Stimulated activated CD4-positive, alpha-beta T cell treated with anti-CD3 and anti-CD28 coated beads, Interleukin-12 subunit alpha, Interleukin-12 subunit beta, amount 100 ng/mL, for 48 hours (primary cell): ENCODE measurements at regions not wholly inside any gene's neighbourhood (a gene's known extent, or its start where the extent isn't known, plus 50 kb on each side); places are given as distances from the start of the nearest gene placed in this dataset.
"Not testable (repeated sequence)": the region's sequence is repeated elsewhere in the genome, so short reads cannot be mapped to it uniquely, and the experiment has no call there.

ENCODE experiments used
- DNase-seq, 3 donors: peaks; one replicate each; pipeline ENCODE4 v3.0.0-alpha.2; 2020; ENCODE audit warnings: low read depth in 2 of 3, low spot score in 1 of 3

DNA sequence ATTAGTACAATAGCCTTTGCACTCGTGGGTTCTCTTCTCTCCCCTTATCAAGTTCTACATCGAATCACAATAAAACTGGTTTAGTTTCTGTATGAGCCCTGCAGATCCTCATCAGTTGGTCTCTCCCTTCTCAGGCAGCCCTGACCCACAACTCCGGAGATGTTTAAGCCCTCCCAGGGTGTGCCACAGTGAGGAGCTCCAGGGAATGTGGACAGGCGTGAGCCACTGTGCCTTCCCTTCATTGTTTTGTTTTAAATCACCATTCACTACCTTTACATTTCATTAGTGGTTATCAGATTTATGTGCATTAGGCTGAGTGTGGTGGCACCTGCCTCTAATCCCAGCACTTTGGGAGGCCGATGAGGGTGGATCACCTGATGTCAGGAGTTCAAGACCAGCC is 133.2 kb downstream of the LARP7 start:
- DNase-seq = no peak

DNA sequence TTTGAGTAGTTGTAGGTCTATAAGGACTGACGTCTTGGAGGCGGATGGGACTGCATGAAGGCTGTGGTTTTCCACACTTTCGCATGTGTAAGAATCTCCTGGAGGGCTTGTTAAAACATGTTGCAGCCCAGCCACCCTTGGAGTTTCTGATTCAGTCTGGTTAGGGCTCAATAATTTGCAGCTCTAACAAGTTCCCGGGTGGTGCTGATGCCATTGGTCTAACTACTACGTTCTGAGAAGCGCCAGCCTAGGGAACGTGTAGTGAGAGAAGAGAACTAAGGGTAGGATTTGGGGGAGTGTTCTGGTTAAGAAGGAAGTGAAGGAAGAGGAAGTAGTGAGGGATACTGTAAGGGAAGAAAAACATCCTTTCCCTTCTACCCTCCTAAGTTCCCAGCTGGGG is 138.9 kb downstream of the LARP7 start:
- no peak for DNase-seq

DNA sequence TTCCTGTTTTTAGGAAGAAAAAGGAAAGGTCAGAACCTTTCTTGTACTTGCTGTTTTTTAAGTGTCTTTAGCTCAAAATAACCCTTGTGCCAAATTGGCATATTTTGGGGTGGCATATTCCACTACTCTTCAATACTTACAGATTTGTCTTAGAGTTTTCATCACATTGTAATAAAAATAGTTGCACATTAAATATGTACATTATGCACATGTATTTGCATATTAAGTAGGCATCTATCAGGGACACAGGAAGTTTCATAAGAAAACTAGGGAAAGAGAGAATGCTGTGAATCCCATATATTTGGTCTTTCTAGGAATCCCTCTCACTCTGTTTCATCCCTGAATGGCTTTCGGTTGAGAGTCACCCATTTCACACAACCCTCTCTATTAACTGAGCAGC is 139.6 kb downstream of the LARP7 start:
- no peak for DNase-seq

DNA sequence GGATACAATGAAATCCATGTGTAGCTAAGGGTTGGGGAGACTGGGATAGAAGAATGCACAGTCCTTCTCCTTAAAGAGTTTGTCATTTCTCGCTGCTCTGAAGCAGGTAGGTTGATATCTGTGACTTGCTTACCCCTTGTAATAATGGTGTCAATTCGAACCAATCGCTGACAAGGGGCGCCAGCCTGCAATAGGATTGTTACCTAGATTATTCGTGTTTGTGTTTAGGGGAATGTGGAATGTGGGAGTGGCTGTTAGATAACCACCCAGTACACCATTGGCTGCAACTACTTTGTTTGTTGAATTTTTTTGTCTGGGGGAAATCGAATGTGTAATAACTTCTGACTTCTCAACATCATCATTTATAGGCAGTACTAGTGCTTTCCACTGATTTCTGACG is 141.6 kb downstream of the LARP7 start:
- DNase-seq = no peak

DNA sequence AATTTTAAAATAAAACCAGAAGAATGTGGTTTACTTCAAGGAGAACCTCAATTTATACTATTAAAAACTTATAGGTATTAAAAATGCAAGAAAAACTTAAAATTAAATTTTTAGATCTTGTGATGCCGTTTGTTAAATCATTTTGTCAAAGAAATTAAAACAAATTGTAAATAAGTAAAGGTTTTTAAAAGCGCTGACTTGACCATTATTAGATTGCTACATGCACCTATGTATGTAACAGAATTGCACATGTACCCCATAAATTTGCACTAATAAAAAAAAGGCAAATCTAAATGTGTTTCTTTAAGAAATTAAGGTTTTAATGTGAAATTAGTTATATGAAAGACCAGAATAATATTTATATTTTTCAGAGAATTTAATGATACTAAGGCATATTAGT is 156.1 kb downstream of the LARP7 start:
- no peak for DNase-seq

DNA sequence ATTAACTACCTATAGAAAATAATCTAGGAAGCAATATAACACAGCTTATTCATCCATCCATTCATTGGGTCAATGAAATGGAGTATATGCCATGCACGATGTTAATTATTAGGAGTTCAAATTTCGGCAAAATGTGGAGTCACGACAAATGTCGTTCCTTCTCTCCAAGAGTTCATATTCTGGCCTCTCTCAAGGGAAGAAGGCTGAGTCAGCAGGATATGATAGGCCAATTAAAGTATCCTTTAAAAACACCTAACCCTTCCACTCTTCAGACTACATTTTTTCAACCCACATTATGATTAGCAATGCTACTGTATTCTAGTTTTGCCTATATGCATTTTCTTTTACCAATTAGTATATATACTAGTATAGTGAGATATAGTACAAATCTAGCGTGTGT is 163.1 kb downstream of the LARP7 start:
- DNase-seq = no peak

DNA sequence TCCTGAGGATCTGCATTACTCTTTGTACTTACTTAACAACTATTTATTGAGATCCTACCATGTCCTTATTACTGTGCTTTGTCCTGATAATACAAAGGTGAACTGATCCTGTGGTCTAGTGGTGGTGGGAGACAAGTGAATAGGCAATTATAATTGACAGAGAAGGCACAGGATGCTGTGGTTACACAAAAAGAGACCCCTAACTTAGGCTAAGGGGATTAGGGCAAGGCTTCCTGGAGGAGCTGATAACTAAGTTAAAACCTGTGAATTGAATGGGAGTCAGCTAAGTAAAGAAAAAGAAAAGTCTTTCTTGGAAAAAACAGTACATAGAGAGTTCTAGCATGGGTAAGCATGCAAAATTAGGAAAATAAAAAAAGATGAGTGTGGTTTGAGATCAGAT is 164.4 kb downstream of the LARP7 start:
- DNase-seq = no peak

DNA sequence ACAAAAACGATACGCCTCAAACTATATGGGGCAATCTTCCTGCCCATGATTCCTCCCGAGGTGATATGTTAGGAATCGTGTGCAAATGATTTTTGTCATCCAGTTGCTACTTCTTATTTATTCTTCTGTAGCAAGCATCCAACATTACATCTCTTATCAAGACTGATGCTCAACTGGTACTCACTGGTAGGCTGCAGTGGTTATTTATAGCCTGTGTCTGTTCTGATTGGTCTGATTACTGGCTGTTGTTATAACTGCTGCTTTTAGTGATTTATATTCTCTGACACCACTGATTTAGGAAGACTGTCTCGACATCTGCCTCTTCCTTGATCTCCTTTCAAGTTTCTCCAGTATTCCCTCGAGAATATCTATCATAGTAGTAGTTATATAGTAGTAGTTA is 165.8 kb downstream of the LARP7 start:
- DNase-seq = no peak

DNA sequence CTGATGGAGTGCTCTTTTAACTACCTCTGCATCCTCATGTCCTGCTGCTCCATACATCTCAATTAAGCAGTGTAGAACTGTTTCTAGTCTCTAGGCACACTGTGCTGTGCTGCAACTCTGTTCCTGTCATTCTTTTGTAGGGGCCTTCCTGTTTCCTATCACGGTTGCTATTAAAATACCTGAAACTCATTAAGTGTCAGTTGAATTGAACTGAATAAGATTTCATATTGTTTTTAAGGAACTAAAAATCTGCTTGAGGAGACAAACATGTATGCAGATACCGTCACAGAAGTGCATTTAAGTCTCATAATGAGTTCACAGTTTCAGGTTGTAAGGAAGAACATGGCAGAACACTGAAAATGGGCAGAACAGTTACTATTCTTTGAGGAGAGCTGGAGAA is 170.1 kb downstream of the LARP7 start:
- DNase-seq = no peak

DNA sequence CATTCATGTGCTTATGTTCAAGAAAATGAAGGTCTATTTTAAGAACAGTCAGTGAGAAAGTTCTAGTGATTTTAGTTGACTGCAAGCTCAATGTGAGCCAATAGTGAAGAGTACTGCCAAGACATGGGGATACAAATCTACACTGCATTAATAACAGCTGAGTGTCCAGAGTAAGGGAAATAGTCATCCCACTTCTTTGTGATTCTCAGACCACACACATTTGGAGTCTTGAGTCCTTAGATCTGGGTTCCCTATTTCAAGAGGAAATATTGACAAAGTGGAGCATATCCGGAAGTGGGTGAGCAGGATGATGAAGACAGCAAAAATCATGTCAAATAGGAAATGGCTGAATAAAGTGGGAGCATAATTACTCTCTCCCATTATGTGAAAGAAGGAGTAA is 171.1 kb downstream of the LARP7 start:
- no peak for DNase-seq

DNA sequence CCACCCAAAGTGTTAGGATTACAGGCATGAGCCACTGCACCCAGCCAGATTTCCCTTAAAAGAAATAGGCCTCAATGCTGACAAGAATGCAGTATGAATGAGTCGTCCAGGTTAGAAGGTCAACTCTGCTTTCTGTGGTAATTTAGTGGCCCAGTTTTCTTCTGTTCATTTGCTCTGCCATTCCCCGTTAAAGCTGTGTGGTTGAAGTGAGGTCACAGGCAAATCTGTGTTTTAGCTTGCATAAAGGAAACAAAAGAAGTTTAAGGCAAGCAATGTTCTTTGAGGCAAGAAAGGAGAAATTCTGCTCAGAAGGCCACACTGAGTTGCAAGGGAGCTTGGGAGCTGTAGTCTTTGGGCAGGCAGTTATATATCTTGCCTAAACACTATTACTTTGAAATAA is 176.8 kb downstream of the LARP7 start:
- DNase-seq = peak in 1 of 3 donors; percentile 8

DNA sequence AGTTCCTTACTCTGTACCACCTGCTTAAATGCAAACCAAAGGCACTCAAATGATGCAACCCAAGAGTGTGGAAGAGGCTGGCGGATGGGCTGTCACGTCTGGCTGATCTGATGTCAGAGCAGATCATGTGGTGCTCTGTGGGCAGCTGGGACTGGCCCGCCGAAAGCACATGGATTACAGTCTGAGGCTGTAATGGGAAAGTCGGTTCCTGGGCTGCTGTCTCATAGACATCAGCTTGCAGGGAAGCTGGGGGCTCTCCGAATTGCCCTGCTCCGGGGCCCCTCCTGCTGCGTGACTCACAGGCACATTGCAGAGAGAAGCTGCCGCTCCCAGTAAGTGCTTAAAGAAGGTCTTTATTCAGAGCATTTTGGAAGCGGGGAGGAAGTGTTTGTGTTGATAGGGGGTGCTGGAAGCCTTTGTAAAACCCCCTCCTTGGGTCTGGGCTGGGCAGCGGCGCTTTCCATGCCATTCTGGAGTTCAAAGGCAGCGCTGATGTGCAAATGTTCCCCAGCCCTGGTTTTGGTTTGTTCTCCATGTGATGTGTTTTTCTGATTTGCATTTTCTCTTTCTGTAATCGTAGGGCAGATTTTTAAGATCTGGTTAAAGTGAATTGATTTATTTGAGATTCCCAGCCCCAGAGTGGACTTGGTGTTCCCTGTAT is 181.1 kb downstream of the LARP7 start:
- DNase-seq = peak; percentile 32 to 53 (median 37)

DNA sequence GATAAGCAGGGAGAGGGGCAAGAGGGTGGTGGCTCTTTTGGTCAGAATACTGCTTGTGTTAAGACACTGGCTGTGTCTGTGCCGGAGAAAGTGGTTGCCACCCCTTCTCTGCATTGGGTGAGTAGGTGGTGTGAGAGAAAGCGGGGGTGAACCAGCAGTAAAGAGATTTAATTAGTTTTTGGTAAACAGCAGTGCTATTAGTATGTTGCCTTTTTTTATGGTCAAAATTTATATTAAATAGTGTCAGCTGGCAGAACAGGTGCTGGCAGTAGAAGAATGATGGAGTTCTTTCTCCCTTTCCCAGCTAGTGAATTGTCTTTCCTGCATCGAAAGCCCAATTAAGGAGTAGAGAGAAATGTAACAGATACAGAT is 181.6 kb downstream of the LARP7 start:
- no peak for DNase-seq

DNA sequence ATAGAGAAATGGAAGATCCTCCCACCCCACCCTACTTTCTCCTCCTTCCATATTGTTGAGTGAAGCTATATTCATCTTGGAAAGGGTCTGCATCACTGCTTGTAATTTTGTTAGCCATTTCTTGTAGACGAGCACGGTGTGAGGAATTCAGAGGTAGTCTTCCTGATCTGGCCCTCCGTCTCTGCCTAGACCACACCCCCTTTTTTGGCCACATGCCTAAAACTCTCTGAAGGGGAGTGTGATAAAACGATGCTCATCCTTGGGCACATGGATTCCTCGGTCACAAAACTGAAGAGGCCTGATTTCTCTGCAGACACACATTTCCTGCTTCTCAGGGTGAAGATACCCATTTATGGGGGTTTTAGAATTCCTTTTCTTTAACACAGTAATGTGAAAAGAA is 182.8 kb downstream of the LARP7 start:
- DNase-seq = no peak

DNA sequence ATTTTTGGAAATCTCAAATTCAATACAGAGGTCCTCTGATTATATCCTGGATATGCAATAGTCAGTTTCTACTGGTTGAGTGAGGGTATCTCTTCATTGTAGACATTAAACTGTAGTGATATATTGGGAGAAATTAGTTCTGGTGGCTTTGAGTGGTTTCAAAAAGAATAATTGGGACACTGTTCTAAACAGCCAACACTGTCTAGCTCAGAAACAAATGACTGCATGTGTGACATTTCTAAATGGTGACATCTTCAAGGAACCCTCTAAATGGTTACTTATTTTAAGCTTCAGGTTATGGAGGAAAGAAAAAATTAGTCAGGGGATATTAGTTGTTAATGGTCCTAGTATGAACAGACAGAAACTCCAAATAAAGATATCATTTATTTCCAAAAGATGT is 186.2 kb downstream of the LARP7 start:
- DNase-seq = no peak

DNA sequence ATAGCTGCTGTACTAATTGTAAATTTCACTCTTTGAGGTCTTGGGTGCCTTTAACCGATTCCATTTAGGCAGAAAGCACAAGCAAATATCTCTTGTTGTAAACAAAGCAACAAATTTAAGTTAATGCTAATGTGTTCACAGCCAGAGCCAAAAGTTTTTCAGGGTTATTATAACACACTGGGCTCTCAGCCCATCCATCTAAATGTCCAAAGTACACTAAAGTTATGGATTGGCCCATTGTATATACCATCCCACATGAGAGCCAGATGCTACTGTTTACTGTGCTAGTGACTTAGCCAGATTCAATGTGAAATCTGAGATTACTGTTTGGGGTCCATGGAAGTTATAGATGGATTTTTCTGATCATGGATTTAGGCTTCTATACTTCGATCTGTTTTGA is 186.7 kb downstream of the LARP7 start:
- no peak for DNase-seq

DNA sequence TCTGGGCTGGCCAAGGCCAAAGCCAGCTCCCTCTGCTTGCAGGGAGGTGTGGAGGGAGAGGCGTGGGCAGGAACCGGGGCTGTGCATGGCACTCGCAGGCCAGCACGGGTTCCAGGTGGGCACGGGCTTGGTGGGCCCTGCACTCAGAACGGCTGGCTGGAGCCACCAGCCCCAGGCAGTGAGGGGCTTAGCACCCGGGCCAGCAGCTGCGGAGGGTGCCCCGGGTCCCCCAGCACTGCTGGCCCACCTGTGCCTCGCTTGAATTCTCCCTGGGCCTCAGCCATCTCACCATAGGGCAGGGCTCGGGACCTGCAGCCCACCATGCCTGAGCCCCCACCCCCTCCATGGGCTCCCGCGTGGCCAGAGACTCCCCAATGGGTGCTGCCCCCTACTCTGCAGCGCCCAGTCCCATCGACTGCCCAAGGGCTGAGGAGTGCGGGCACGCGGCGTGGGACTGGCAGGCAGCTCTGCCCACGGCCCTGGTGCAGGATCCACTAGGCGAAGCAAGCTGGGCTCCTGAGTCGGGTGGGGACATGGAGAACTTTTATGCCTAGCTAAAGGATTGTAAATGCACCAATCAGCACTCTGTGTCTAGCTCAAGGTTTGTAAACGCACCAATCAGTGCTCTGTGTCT is 193.9 kb downstream of the LARP7 start:
- no peak for DNase-seq

DNA sequence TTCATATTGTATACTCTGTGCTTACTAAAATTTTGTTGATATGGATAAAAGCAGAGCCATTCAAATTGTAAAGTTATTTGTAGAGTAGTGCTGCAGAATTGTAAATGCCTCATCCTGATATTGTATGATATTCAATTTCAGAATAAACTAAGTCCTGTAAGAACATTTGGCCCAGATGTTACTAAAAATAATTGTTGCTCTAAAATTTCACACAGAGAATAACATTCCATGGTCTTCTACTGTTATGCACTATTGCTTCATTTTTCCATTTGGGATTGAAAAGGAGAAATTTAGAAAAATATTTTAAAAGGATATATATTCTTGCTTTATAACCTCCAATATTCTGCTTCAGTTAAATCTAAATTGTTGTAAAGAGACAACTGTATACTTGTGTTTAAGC is 195.6 kb downstream of the LARP7 start:
- DNase-seq = no peak

DNA sequence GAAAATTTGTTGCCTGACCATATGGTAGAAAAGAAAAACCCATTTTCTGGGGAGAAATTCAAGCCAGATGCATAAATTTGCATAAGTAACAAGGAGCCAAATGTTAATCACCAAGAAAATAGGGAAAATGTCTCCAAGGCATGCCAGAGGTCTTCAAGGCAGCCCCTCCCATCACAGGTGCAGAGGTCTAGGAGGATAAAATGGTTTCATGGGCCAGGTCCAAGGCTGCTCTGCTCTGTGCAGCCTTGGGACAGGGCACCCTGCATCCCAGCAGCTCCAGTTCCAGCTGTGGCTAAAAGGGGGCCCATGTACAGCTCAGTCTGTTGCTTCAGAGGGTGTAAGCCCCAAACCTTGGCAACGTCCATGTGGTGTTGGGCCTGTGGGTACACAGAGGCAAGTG is 200.0 kb downstream of the LARP7 start:
- DNase-seq = no peak

DNA sequence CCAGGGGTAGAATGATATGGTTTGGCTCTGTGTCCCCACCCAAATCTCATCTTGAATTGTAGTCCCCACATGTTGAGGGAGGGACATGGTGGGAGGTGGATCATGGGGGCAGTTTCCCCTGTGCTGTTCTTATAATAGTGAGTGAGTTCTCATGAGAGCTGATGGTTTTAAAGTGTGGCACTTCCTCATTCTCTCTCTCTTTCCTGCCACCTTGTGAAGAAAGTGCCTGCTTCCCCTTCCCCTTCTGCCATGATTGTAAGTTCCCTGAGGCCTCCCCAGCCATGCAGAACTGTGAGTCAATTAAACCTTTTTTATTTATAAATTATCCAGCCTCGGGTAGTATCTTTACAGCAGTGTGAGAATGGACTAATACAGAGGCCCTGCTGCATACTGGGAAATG is 201.1 kb downstream of the LARP7 start:
- DNase-seq = not testable (repeated sequence)

DNA sequence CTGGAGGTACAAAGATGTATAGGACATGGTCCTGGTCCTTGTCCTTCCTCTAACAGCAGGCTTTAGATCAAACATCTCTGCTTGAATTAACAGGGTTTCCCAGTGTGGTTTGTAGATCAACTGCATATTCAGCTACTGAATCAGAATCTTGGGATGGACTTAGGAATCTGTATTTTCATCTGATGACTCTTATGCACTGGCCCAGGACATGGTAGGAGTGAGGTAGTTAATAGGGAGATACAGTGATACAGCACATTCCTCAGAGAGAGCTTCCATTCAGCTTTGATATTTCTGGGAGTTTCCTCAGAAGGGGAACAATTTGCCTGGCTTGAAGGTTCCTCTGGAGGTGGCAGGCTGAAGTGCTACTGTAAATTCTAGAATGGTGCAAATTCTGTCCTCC is 203.1 kb downstream of the LARP7 start:
- DNase-seq = no peak

DNA sequence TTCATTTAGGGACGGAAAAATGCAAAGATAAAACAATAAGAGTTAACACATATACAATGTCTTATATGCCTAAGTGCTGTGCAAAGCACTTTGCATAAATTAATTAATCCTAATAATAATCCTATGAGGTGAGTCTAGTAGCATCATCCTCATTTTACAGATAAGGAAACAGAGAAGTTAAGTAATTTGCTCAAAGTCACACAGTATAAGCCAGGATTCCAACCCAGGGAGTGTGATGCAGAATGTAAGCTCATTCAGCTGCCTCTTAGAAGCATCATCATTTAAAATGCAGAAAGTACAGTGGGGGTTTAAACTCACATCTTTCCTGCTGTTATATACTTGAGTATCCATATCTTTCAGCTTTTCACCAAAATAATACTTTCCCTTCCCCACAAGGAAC is 203.7 kb downstream of the LARP7 start:
- no peak for DNase-seq

DNA sequence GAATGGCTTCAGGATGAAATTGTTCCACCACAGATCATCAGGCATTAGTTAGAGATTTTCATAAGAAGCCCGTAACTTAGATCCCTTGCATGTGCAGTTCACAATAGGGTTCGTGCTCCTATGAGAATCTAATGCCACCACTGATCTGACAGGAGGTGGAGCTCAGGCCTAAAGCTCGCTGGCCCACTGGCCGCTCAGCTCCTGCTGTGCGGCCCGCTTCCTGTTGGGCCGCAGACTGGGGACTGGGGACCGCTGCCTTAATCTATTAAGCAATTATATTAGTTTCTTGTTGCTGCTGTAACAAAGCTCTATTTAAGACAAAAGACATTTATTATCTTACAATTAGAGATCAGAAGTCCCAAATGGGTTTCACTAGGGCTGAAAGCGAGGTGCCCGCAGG is 205.6 kb downstream of the LARP7 start:
- no peak for DNase-seq
